HepG2 (cell line): ENCODE measurements at regions not wholly inside any gene's neighbourhood (a gene's known extent, or its start where the extent isn't known, plus 50 kb on each side); places are given as distances from the start of the nearest gene placed in this dataset.

Source experiments
- CBX5 ChIP-seq: sonication (generic); formaldehyde crosslinking; IDR thresholded peaks from 2 replicates; pipeline ENCODE4 v1.4.0; 2020; ENCODE audit warnings: missing genetic modification reagents, borderline replicate concordance
- ELF1 ChIP-seq: sonication (generic); formaldehyde crosslinking; IDR thresholded peaks from 2 replicates; pipeline ENCODE4 v1.4.0; 2020; ENCODE audit warnings: missing genetic modification reagents
- GPN1 ChIP-seq: sonication (generic); formaldehyde crosslinking; IDR thresholded peaks from 2 replicates; pipeline ENCODE4 v1.5.1; 2020; ENCODE audit warnings: missing genetic modification reagents, borderline replicate concordance
- KIAA2018 ChIP-seq: sonication (generic); formaldehyde crosslinking; IDR thresholded peaks from 2 replicates; pipeline ENCODE4 v1.5.0; 2020; ENCODE audit warnings: mild to moderate bottlenecking, missing genetic modification reagents, borderline replicate concordance
- POGK ChIP-seq: sonication (generic); formaldehyde crosslinking; conservative IDR thresholded peaks from 2 replicates; pipeline ENCODE4 v1.8.0; 2022; ENCODE audit warnings: mild to moderate bottlenecking, moderate library complexity, missing genetic modification reagents
- TCF7L2 ChIP-seq: IDR thresholded peaks from 2 replicates; pipeline ENCODE4 v1.6.1; 2011; ENCODE audit warnings: mild to moderate bottlenecking, low read depth, low read length, moderate library complexity
- ZFP82 ChIP-seq: sonication (generic); formaldehyde crosslinking; IDR thresholded peaks from 2 replicates; pipeline ENCODE4 v1.5.1; 2020; ENCODE audit warnings: mild to moderate bottlenecking, missing genetic modification reagents, borderline replicate concordance
- ZIK1 ChIP-seq: sonication (generic); formaldehyde crosslinking; IDR thresholded peaks from 2 replicates; pipeline ENCODE4 v1.5.0; 2020; ENCODE audit warnings: mild to moderate bottlenecking, low read depth, missing genetic modification reagents, borderline replicate concordance
- ZNF18 ChIP-seq: sonication (generic); formaldehyde crosslinking; IDR thresholded peaks from 2 replicates; pipeline ENCODE4 v1.8.0; 2022; ENCODE audit warnings: mild to moderate bottlenecking, missing genetic modification reagents; ENCODE audit not compliant: insufficient replicate concordance
- ZNF224 ChIP-seq: sonication (generic); formaldehyde crosslinking; IDR thresholded peaks from 2 replicates; pipeline ENCODE4 v1.5.0; 2020; ENCODE audit warnings: mild to moderate bottlenecking, missing genetic modification reagents
- ZNF580 ChIP-seq: IDR thresholded peaks from 2 replicates; pipeline ENCODE4 v1.6.1; 2016; ENCODE audit warnings: low read depth, borderline replicate concordance
- ZNF784 ChIP-seq: sonication (generic); formaldehyde crosslinking; IDR thresholded peaks from 2 replicates; pipeline ENCODE4 v1.5.1; 2020; ENCODE audit warnings: missing genetic modification reagents, mild to moderate bottlenecking, borderline replicate concordance

- TF ChIP-seq KIAA2018 (CRISPR knock-in tag): no peak
- no peak for TF ChIP-seq ZNF224 (CRISPR knock-in tag)
- no peak for TF ChIP-seq GPN1
- TF ChIP-seq POGK (CRISPR knock-in tag): no peak
- no peak for TF ChIP-seq ELF1 (CRISPR knock-in tag)
- no peak for TF ChIP-seq ZFP82 (CRISPR knock-in tag)
- TF ChIP-seq TCF7L2: no peak
- no peak for TF ChIP-seq ZNF784 (CRISPR knock-in tag)
- TF ChIP-seq ZNF18 (CRISPR knock-in tag): no peak
- no peak for TF ChIP-seq ZIK1 (CRISPR knock-in tag)
- TF ChIP-seq ZNF580 (CRISPR knock-in tag): no peak
- no peak for TF ChIP-seq CBX5 (CRISPR knock-in tag)
- TF ChIP-seq, all 625 proteins: peak for 0
Observed at GRCh38 chr15:81922143-81922542, 123.7 kb downstream of the MEX3B start (continued).
